ENCODE measurements at regions not wholly inside any gene's neighbourhood (a gene's known extent, or its start where the extent isn't known, plus 50 kb on each side); places are given as distances from the start of the nearest gene placed in this dataset.
"Not testable (repeated sequence)": the region's sequence is repeated elsewhere in the genome, so short reads cannot be mapped to it uniquely, and the experiment has no call there.

GRCh38 chr5:90040082-90040481 lies 369.5 kb downstream of the CETN3 start:
- not testable (repeated sequence) for TF ChIP-seq CTCF, POLR2A (IDR thresholded peaks at IDR 0.05)

All from stomach (tissue), 4 donors.